GM21367 (cell line): ENCODE measurements at regions not wholly inside any gene's neighbourhood (a gene's known extent, or its start where the extent isn't known, plus 50 kb on each side); places are given as distances from the start of the nearest gene placed in this dataset.

Experiments
- ATAC-seq: cut with Tn5 transposase; IDR thresholded peaks from one replicate; pipeline ENCODE4 v1.9.1; 2021; ENCODE audit not compliant: unreplicated experiment

GRCh38 chr10:123568751-123569150 is 97.4 kb upstream of the GPR26 start:
- no peak for ATAC-seq

- ATAC-seq = no peak
These were observed 96.6 kb upstream of the GPR26 start for GRCh38 chr10:123569436-123570035.

GRCh38 chr10:123570051-123570897 is 95.9 kb upstream of the GPR26 start:
- no peak for ATAC-seq

GRCh38 chr10:123570898-123571515 is 95.1 kb upstream of the GPR26 start:
- no peak for ATAC-seq

GRCh38 chr10:123571978-123572377 is 94.2 kb upstream of the GPR26 start:
- ATAC-seq = no peak

GRCh38 chr10:123573236-123574108 is 92.7 kb upstream of the GPR26 start:
- ATAC-seq = no peak

GRCh38 chr10:123574109-123574698 is 92.0 kb upstream of the GPR26 start:
- no peak for ATAC-seq

- ATAC-seq = no peak
These were observed 91.0 kb upstream of the GPR26 start for GRCh38 chr10:123575105-123575504.

- no peak for ATAC-seq
These were observed 89.4 kb upstream of the GPR26 start for GRCh38 chr10:123576706-123577105.

GRCh38 chr10:123577921-123578461 is 88.2 kb upstream of the GPR26 start:
- ATAC-seq = no peak

GRCh38 chr10:123578721-123579120 is 87.4 kb upstream of the GPR26 start:
- ATAC-seq = no peak

GRCh38 chr10:123579675-123580074 is 86.5 kb upstream of the GPR26 start:
- no peak for ATAC-seq

- no peak for ATAC-seq
These were observed 85.7 kb upstream of the GPR26 start for GRCh38 chr10:123580426-123580825.

GRCh38 chr10:123581656-123582055 is 84.5 kb upstream of the GPR26 start:
- no peak for ATAC-seq

- ATAC-seq = peak; percentile 55
These were observed 83.8 kb upstream of the GPR26 start for GRCh38 chr10:123582084-123582989.

GRCh38 chr10:123583639-123584418 is 82.3 kb upstream of the GPR26 start:
- no peak for ATAC-seq

- no peak for ATAC-seq
These were observed 81.8 kb upstream of the GPR26 start for GRCh38 chr10:123584419-123584775.

GRCh38 chr10:123585477-123586445 is 80.4 kb upstream of the GPR26 start:
- no peak for ATAC-seq
